Stomach (tissue), 8 donors: ENCODE measurements at regions not wholly inside any gene's neighbourhood (a gene's known extent, or its start where the extent isn't known, plus 50 kb on each side); places are given as distances from the start of the nearest gene placed in this dataset.

Experiments used
- DNase-seq, 2 donors: peaks; one replicate each; pipeline versions ENCODE4 v3.0.0 to v3.0.0-alpha.2; 2013 to 2019
- H3K27ac ChIP-seq, 5 donors: fragments of 200-600 bp in 4 of 5; sonication (generic) in 4 of 5; one replicate each; pipeline ENCODE4 v1.5.1; 2013 to 2019; ENCODE audit warnings: mild to moderate bottlenecking in 1 of 5, moderate library complexity in 1 of 5
- H3K27me3 ChIP-seq, 3 donors: fragments of 200-600 bp; sonication (generic); one replicate each; pipeline ENCODE4 v1.5.1; 2017 to 2019; ENCODE audit warnings: mixed run types in 1 of 3
- H3K36me3 ChIP-seq, 4 donors: fragments of 200-600 bp; sonication (generic); 1 replicate in 3 of 4; 2 replicates in 1 of 4; pipeline ENCODE4 v1.5.1; 2016 to 2019
- H3K4me1 ChIP-seq, 4 donors: fragments of 200-600 bp; sonication (generic); one replicate each; pipeline ENCODE4 v1.5.1; 2016 to 2019
- H3K4me3 ChIP-seq, 4 donors: fragments of 200-600 bp; sonication (generic) in 3 of 4; one replicate each; pipeline ENCODE4 v1.5.1; 2016 to 2019; ENCODE audit warnings: mild to moderate bottlenecking in 1 of 4
- H3K9me3 ChIP-seq, 4 donors: fragments of 200-600 bp; sonication (generic); one replicate each; pipeline ENCODE4 v1.5.1; 2016 to 2019
- EP300 ChIP-seq: sonication (generic); formaldehyde crosslinking; IDR thresholded peaks from one replicate; pipeline ENCODE4 v1.6.1; 2017; ENCODE audit warnings: antibody characterized with exemption
- POLR2A ChIP-seq, 4 donors: fragments of 450-650 bp; IDR thresholded peaks; one replicate each; pipeline ENCODE4 v1.6.1; 2016; ENCODE audit warnings: antibody characterized with exemption in 4 of 4, control low read depth in 2 of 4, mild to moderate bottlenecking in 1 of 4, moderate library complexity in 1 of 4
- POLR2AphosphoS5 ChIP-seq, 3 donors: sonication (generic); formaldehyde crosslinking; IDR thresholded peaks; one replicate each; pipeline ENCODE4 v1.6.1; 2016; ENCODE audit warnings: antibody characterized with exemption in 3 of 3
- WGBS, 5 donors: extraction: QIAGEN DNeasy Blood & Tissue Kit in 3 of 5; methylation state at CpG; one replicate each; pipeline versions ENCODE4 v1.1.5 to v1.1.7; 2013 to 2018; 5-methylcytosine and 5-hydroxymethylcytosine counted together
- intact Hi-C: fragments of 100-400 bp; cut with DNase I; formaldehyde crosslinking; loops from one replicate; pipeline ENCODE4 v1.15.1; 2023; ENCODE audit warnings: low total_unique reads
- TF ChIP-seq, protein P1 (sequence below), 7 experiments: fragments of 450-650 bp in 4 of 7; fragments of 200-600 bp in 3 of 7; sonication (generic) in 3 of 7; IDR thresholded peaks; one replicate each; pipeline ENCODE4 v1.5.1; 2016 to 2019; ENCODE audit warnings: antibody characterized with exemption in 7 of 7, control low read depth in 2 of 7, mild to moderate bottlenecking in 1 of 7
- donor health status: healthy with polysubstance abuse.
- donor health status: Bipolar disorder and iron deficiency.
- donor health status: healthy.

GRCh38 chr9:19564396-19565061 is 155.7 kb downstream of the ACER2 start:
- Histone ChIP-seq H3K9me3 (no peaks in the 10 kb centered on the region), H3K4me1 (no peaks in the 10 kb centered on the region), H3K27ac (no peak overlapping the region), H3K36me3 (no peaks in the 10 kb centered on the region), H3K4me3 (no peak overlapping the region), H3K27me3 (no peaks in the 10 kb centered on the region)
- intact Hi-C loops, result no loop called here
- no peak for DNase-seq
- WGBS, 5 donors, result 63 to 81% (median 73%) methylated on average over 3 of the region's 3 CpGs
- TF ChIP-seq POLR2AphosphoS5 (IDR thresholded peaks at IDR 0.05), result no peak
- TF ChIP-seq, protein P1, sequence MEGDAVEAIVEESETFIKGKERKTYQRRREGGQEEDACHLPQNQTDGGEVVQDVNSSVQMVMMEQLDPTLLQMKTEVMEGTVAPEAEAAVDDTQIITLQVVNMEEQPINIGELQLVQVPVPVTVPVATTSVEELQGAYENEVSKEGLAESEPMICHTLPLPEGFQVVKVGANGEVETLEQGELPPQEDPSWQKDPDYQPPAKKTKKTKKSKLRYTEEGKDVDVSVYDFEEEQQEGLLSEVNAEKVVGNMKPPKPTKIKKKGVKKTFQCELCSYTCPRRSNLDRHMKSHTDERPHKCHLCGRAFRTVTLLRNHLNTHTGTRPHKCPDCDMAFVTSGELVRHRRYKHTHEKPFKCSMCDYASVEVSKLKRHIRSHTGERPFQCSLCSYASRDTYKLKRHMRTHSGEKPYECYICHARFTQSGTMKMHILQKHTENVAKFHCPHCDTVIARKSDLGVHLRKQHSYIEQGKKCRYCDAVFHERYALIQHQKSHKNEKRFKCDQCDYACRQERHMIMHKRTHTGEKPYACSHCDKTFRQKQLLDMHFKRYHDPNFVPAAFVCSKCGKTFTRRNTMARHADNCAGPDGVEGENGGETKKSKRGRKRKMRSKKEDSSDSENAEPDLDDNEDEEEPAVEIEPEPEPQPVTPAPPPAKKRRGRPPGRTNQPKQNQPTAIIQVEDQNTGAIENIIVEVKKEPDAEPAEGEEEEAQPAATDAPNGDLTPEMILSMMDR (IDR thresholded peaks at IDR 0.05), result no peak
- no peak for TF ChIP-seq POLR2A (IDR thresholded peaks at IDR 0.05)
- no peak for TF ChIP-seq EP300

DNA sequence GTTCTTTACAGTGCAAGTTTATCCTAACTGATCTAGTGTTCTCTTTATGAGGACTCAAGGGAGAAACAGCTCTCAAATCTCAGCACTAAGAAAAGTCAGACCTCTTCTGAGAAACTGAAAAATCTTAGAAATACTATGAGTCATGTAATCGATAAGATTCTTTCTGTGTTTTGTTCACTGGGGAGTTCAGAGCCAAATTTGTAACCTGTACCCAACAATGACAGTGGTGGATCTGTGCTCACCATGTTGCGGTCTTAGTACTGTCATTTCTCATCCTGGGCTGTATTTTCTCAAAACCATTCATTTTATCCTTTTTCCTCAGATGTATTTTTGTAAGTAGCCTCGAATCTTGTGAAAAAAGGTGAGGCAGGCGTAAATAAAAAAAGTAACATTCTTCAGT is 146.4 kb downstream of the ACER2 start:
- TF ChIP-seq POLR2A (IDR thresholded peaks at IDR 0.05) (no peak), POLR2AphosphoS5 (IDR thresholded peaks at IDR 0.05) (no peak), EP300 (no peak)
- TF ChIP-seq, protein P1 (IDR thresholded peaks at IDR 0.05), result no peak
- H3K36me3 ChIP-seq, result no peaks in the 10 kb centered on the region
- no peaks in the 10 kb centered on the region for H3K27me3 ChIP-seq
- H3K27ac ChIP-seq, result no peak overlapping the region
- peaks cover 0 to 15% (median 6%) of the 10 kb centered on the region in 4 donors for H3K4me1 ChIP-seq
- no peak overlapping the region for H3K4me3 ChIP-seq
- peaks cover 0 to 14% (median 4%) of the 10 kb centered on the region in 4 donors for H3K9me3 ChIP-seq
- 74 to 86% (median 81%) methylated on average over 4 of the region's 4 CpGs for WGBS, 5 donors
- DNase-seq, result no peak
- intact Hi-C loops, result no loop called here

DNA sequence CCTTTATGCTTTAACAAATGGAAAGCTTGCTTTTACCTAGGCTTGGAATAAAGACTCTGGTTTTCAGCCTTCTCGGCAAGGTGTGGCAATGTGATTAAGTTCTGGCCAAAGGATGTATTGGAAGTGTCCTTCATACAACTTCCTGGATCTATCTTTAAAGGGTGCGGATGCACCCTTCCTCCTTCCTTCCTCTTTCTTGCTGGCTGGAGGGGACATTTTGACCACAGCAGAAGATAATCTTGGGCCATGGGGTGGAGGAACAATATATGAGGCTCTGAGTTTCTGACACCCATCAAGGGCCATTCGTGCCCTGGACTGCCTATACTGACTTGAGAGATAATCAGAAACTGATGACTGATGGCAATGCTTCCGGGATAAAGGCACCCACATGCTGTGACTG is 145.7 kb downstream of the ACER2 start:
- peaks cover 0 to 14% (median 4%) of the 10 kb centered on the region in 4 donors for H3K9me3 ChIP-seq
- no peak overlapping the region for H3K27ac ChIP-seq
- intact Hi-C loops, result no loop called here

GRCh38 chr9:19553441-19553840 is 144.6 kb downstream of the ACER2 start:
- Histone ChIP-seq H3K4me3 (no peak overlapping the region), H3K36me3 (no peaks in the 10 kb centered on the region), H3K9me3 (peaks cover 0 to 14% (median 7%) of the 10 kb centered on the region in 4 donors), H3K27me3 (no peaks in the 10 kb centered on the region), H3K4me1 (peaks cover 0 to 15% (median 6%) of the 10 kb centered on the region in 4 donors), H3K27ac (no peak overlapping the region)
- no peak for DNase-seq
- intact Hi-C loops, result no loop called here
- TF ChIP-seq, protein P1 (IDR thresholded peaks at IDR 0.05), result no peak
- TF ChIP-seq EP300, result no peak

More for the DNA sequence above, 145.7 kb downstream of the ACER2 start:
- H3K4me1 ChIP-seq, result peaks cover 0 to 15% (median 6%) of the 10 kb centered on the region in 4 donors
- TF ChIP-seq POLR2AphosphoS5 (IDR thresholded peaks at IDR 0.05), result no peak
- TF ChIP-seq POLR2A (IDR thresholded peaks at IDR 0.05), result no peak
- TF ChIP-seq EP300, result no peak
- TF ChIP-seq, protein P1 (IDR thresholded peaks at IDR 0.05), result no peak
- no peaks in the 10 kb centered on the region for H3K36me3 ChIP-seq
- WGBS, 5 donors, result 75 to 80% (median 76%) methylated on average over 4 of the region's 4 CpGs
- no peak for DNase-seq
- no peak overlapping the region for H3K4me3 ChIP-seq
- no peaks in the 10 kb centered on the region for H3K27me3 ChIP-seq
